ENCODE measurements at regions not wholly inside any gene's neighbourhood (a gene's known extent, or its start where the extent isn't known, plus 50 kb on each side); places are given as distances from the start of the nearest gene placed in this dataset.

GRCh38 chr9:13383855-13384254, 104.4 kb upstream of the MPDZ start:
- TF ChIP-seq CTCF (conservative IDR thresholded peaks at IDR 0.05; ENCODE audit: low read length) (no peak), EZH2phosphoT487 (IDR thresholded peaks at IDR 0.05; ENCODE audit: borderline replicate concordance, low read depth, low read length) (no peak)

Data from OCI-LY7 (cell line).